HG02763 (cell line): ENCODE measurements at regions not wholly inside any gene's neighbourhood (a gene's known extent, or its start where the extent isn't known, plus 50 kb on each side); places are given as distances from the start of the nearest gene placed in this dataset.

ENCODE experiments used
- ATAC-seq: cut with Tn5 transposase; IDR thresholded peaks from one replicate; pipeline ENCODE4 v1.9.1; 2021; ENCODE audit warnings: mild to moderate bottlenecking, moderate library complexity; ENCODE audit not compliant: unreplicated experiment

DNA sequence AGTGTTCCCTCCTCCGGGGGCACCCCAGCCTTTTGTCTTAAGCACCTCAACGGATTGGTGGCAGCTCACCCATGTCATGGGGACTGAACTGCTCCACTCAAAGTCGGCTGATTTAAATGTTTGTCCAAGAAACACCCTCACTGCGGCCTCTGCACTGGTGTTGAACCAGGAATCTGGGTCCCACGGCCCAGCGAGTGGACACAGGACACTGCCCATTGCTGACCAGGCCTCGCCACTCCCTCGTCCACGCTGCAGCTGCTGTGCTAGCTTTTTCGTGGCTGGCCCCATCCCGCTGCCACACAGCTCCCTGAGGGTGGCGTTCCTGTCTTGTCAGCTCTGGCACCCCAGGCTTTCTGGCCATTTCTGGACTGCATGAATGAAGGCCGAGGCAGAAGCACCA is 646.2 kb downstream of the BRD1 start:
- ATAC-seq, result no peak

DNA sequence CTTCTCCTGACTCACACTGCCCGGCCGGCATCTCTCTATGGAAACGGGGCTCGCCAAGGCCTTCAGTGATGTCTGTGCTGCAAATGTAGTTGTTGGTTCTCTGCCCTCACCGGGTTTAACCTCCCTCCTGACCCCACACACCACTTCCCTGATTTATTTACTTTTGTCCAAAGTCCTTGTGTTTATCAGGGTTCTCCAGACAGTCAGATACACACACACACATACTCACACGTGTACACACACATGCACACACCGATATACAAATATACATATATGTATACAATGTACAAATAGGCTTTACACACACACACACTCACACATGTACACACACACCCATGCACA is 647.0 kb downstream of the BRD1 start:
- ATAC-seq, result no peak

DNA sequence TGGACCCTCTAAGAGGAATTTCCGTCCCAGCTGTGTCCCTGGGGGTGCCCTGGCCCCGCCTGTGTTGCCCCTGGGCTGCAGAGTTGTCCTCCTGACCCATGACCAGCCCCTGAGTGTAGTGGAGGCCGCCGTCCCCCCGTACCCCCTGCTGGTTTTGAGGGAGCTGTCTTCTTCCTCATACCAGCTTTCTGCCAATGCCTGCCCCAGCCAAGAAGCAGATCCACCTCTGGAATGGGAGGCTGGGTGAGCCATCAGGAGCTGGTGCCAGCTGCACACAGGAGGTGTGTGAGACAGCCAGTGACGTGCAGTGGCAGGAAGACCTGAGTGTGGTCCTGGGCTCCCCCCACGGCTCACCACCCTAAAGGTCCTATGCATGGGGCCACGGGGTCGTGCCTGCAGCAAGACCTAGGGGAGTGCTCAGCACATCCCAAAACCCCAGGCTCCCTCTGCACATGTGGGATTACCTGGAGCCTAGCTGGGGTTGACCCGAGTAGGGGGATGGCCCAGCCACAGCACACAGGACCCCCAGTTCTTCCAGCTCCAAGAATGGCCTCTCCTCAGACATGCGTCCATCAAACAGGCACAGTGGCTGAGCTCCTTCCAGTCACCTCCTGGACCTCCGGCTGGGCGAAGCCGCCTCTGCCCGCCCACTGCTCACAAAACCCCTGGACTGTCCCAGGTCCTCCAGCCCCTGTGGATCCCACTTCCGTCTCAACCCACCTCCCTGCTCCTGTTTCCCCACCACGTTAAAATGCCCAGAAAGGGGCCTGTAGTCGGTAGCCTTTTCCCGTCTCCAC is 647.6 kb downstream of the BRD1 start:
- no peak for ATAC-seq

DNA sequence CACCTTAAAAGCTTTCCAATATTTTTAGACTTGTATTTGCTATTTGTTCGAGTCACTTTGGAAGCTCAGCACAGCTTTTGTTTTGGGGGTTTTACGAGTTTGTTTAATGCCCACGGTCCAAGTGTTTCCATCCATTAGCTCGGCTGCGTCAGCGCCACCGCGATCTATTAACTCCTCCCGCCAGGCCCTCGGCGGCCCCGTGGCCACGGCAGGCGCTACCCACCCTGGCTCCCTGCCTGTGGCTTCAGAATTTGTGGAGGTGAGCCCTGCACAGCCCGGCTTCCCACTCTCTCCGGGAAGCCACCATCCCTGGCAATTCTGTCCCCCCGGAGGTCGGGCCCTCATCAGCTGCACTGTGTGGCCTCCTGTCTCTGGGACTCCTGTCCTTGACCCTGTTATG is 648.5 kb downstream of the BRD1 start:
- no peak for ATAC-seq

DNA sequence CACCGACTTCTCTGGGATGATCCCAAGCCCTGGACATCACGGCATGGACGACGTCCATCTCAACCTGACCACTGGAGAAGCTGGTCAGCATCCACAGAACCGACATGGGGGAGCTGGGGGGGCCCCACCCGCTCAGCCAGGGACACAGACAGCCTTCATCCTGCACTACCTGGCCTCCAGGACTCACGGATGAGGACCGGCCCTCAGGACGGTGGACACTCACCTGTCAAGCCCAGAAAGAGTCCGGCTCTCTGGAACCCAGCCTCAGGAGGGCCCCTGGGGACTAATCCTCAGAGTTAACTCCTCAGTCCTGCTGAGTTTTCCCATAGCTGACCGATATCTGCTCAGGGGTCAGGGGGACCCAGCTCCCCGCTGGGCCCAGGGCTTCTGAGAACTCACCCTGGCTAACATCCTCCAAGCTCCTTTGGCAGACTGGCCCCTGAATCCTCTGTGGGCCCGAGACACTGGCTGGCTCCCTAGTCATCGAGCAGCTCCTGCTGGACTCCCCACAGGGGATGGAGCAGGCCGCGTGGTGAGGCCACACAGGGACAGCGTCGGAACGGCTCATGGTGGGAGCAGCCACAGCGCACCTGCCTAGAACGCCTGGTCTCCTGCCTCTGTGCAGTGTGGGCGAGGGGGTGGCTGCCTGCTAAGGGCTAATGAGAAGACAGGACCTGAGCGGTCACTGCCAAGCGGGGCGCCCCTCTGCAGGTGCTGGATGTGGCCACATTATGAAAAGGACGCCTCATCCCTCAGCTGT is 649.2 kb downstream of the BRD1 start:
- ATAC-seq, result no peak

DNA sequence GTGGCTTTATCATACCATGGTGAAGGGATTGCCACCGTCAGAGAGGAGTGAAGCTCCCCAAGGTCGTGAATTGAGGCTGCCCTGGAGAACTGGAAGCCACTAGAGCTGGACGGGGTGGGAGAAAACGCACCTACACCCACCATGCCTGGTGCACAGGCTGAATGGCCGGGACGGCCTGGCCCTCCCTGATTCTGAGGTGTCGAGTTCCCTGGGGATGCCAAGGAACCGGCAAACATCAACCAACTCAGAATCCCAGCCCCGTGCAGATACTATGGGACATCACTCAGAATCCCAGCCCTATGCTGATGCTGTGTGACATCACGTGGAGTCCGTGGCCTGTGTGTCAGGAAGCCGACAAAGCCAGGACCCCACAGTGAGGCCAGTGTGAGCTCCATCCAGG is 650.0 kb downstream of the BRD1 start:
- no peak for ATAC-seq

DNA sequence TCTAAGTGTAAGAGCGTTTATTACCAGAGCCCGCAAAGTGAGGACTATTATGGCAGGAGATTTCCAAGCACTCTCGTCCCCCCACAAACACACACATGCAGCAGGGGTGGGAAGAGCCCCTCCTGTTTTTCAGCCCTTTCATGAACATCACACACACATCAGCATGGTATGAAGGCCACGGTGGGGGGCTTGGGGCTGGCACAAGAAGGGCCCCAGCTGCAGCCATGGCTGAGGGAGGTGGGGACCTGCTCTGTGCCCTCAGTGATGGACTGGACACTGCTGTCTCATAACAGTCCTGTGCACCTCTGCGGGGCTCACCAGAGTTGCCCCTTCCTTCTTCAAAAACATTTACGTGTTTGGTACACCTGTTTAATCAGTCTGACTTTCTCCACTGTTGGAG is 650.7 kb downstream of the BRD1 start:
- no peak for ATAC-seq

DNA sequence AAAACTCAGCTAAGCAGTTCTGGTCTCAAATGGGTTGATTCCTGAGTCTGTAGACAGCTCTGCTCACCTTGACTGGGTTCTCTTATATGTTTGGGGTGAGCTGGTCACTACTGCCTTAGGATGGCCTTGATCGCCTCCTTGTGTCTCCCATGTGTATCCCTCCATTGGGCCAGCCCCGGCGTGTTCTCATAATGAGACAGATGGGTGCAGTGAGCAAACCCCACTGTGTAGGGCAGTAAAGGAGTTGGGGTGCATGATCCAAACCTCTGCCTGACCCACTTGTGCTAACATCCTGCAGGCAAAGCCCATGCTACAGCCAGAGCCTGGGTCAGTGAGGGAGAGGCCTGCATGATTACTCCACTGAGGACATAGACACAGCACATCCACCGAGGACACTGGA is 657.6 kb downstream of the BRD1 start:
- ATAC-seq, result no peak

DNA sequence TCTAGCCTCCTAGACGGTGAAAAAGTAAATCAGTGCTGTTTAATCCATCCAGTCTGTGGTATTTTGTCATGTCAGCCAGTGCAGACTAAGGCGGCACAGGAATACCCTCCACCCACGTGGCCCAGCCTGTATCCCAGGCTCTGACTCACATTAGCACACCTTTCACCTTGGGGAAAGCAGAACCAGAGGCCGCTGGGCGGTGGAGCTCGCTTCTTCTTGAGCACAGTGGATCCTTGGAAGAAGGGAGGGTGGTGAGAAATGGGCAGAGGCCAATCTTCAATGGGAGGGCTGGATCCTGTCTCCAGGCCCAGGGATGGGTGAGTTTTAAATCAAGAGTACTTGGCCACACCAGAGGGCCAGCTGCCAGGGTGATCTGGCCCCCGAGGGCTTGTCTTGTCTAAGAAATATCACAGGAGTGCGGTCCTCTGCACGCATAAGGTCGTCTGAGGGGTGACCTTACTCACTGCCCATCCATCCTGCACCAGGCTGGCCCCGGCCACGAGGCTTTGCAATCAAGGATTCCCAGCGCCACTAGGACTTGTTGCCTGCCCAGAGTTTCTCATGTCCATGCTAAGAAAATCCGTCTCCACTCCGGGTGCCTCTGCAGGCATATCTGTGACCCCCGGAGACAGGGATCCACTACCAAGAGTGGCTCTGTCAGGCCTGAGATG is 658.5 kb downstream of the BRD1 start:
- ATAC-seq, result no peak

DNA sequence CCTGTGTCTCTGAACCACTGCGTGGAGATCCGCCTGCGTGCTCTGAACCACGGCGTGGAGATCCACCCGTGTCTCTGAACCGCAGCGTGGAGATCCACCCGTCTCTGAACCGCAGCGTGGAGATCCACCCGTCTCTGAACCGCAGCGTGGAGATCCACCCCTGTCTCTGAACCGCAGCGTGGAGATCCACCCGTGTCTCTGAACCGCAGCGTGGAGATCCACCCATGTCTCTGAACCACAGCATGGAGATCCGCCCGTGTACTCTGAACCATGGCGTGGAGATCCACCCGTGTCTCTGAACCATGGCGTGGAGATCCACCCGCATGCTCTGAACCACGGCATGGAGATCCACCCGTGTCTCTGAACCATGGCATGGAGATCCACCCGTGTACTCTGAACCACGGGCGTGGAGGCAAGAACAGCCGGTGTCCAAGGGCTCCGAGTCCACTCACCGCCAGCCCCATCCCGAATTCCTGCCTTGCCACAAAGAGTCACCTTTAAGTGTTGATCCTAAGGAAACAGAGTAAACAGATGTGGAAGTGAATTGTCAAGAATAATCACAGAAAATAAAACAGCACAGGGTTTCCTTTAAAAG is 659.4 kb downstream of the BRD1 start:
- no peak for ATAC-seq

DNA sequence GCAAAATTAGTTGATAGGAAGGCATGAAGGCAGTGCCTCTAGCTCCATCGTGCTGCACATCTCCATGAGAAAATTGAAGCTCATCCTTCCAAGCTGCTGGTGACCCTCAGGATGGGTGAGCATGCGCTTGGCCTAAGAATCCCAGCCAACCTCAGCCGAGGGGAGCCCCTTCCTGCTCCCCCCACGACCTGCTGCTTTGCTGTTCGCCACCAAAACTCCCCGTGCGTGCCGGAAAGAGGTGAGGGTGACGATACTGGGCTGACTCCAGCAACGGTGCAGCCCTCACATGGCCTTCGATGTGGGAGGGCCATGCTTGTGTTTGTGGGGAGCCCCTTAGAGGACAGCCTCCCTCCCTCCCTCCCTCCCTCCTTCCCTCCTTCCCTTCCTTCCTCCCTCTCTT is 660.9 kb downstream of the BRD1 start:
- no peak for ATAC-seq

DNA sequence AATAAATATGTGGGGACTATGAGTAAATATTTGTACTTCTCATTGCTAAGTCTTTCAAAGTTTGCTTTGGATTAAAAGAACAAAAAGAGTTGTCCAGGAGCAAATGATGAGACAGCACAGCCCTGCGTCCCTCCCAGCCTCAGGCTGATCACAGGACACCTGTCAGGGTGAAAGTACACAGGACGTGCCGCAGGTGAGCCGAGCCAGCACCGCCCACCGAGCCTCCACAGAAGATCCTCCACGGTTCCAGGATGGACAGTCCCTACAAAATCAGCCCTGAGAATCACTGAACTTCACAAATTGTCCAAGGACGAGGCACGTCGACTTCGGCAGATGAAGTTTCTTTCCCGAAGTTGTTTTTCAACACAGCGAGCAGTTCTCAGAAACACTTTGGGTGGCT is 661.5 kb downstream of the BRD1 start:
- ATAC-seq, result no peak

DNA sequence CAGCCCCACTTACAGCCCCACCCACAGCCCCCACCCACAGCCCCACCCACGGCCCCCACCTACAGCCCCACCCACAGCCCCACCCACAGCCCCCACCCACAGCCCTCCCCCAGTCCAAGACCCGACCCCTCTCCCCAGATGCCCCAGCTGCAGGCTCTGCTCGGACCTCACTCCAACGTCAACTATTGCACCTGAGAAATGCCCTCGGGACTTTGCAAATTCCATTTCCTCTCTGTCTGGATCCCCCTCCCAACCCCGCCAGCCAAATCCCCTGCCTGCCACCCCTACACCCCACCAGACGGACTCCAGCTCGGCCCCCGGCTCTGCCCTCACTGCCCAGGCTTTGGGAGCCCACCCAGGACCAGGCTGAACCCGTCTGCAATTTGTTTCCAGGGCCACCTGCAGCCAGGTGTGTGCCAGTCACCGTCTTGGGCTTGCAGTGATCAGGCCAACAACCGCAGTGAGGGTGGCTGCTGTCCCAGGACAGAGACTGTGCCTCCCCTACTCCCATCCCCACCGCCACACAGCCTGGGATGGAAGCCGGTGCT is 662.8 kb downstream of the BRD1 start:
- no peak for ATAC-seq

DNA sequence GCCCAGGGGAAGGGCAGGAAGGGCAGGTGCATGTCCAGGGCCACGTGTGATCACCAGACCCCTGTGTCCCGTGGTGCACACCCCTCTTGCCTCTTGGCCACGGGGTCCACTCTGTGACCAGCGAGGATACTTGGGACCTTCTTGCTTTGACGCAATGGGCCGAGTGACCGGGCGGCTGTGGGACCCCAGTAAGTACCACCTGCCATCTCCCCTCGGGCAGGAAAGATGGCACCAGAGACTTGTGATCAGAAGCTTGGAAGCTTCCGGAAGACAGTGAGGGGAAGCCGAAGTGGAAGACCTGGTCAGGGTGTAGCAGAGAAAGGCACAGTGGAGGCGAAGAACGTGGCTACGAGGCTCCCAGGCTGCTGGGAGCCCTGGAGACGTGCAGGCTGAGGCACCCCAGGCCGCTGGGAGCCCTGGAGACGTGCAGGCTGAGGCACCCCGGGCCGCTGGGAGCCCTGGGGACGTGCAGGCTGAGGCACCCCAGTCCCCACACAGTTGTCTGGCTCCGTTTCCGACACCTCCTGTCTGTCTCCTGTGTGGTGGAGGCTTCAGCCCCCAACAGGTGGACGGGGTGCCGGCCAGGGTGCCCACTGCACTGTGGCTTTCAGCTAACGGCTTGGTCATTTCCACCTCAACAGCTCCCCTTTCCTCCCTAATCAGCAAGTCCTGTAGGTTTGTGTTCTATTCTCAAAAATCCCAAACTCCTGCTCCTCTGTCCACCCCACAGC is 663.5 kb downstream of the BRD1 start:
- no peak for ATAC-seq

DNA sequence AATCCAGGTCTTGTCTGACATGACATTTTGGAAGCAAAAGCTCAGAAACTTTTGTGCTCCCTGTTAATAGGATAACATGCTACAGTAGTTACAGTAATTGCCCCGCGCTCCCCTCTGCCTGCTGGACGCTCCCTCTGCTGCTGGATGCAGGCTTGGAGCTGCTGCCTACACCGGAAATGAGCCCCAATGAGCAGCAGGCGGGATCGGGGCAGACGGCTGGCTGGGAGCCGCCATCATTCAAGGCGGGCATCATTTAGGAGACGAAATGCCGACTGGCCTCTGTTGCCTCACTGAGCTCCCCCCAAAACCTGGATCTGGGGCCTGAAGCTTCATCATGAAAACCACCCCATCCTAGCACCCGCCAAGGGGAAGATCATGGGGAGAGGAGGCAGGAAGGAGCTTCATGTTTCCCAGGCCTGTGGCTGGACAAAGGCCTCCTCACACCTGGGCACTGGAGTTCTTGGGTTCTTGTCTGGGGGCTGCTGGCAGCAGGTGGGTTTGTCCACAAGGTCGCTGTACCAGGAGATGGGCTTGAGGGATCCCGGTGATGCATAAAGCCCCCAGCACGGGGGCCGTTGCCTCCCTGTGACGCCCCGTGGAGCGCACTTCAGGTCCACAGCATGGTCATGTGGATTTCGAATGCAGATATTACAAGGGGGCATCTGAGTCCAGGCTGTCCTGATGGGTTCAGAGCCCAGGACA is 664.3 kb downstream of the BRD1 start:
- no peak for ATAC-seq

DNA sequence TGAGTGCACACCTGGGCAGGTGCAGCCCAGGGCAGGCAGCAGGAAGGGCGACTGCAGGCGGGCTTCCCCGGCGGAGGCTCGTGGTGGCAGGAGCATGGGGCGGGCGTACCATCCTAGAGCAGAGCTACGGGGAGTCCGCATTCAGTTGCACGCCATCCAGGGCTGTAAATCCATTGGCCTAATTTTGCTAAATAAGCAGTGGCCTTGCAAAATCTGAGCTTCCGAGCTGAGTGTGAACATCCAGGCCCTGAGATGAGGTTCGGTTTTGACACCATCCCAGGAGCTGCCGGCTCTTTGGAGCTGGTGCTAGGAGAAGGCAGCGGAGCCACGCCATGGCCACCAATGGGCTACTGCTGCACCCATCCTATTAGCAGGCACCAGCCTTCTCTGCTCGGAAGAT is 664.8 kb downstream of the BRD1 start:
- no peak for ATAC-seq

DNA sequence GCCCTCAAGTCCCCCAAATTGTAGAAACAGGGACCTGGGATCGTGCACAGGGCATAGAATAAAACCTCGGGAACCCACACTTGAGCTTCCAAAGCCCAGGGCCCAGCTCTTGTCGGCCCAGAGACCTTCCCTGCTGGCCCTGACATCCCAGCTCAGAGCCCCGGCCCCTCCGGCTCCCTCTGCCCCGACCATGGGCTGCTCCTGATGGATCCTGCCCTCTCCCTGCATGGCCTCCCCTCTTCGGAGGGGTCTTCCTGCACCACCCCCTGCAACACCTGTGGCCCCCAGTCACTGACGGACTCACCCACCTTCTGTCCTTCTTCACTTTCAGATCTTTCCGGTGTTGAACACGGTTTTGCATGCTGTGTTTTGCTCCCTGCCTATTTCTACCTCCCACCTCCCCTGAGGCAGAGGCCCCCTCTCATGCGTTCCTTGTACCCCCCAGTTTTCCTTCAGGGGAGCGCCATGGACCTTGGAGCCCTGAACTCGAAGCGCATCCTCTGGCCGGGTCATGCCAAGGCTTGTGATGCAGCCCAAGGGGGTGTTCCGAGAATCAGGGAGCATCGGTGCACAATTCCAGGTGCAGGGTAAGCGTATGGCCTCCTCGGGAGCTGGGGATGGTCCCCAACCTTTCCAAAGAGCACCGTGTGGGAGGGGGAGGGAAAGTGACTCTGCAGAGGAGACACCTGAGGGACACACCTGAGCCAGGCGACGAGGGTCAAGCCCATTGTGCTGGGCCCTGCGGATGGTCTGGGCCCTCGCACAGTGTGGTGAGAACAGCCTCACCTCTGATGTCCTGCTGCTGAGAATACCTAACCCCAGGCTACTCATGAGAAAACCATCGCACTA is 666.4 kb downstream of the BRD1 start:
- ATAC-seq, result no peak

DNA sequence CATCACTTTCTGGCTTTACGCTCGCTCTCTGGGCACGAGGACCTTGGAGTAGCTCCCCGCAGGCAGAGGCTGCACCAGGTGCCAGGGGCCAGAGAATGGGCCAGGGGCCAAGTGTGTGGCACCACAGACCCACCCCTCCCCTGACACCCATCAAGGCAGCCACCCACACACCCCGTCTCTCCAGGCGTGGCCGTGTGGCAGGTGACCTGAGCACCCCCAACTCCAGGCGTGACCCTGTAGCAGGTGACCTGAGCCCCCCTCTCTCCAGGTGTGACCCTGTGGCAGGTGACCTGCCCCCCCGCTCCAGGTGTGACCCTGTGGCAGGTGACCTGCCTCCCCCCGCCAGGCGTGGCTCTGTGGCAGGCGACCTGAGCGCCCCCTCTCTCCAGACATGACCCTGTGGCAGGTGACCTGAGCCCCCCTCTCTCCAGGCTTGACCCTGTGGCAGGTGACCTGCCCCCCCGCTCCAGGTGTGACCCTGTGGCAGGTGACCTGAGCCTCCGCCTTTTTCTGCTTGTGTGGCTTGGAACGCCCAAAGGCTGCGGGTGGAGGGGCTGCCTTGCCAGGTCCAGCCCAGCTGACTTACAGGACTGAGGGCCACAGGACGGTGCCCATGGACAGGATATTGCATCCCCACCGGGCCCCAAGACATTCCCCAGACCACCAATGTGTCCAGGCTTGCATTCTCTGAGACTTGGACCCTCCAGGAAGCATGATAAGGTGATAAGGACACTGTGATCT is 667.2 kb downstream of the BRD1 start:
- no peak for ATAC-seq

DNA sequence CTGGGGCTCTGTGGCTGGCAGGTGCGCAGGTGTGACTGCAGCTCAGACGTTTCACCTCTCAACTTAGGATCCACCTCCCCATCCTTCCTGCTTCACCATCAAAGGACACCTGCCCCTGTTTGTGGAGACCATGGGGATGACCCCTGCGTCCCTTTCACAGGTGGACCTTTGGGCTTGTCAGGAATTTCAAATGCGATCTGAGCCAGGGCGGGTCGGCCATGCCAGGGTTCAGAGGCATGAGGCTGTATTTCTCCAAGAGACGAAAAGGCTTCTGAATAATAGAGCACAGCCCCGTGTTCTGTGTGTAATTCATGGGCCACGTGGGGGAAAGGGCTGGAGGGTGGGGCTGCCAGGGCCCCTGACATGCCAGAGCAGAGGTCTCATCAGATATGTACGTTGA is 668.0 kb downstream of the BRD1 start:
- ATAC-seq, result no peak
